Naive thymus-derived CD4-positive, alpha-beta T cell (primary cell): ENCODE measurements at regions not wholly inside any gene's neighbourhood (a gene's known extent, or its start where the extent isn't known, plus 50 kb on each side); places are given as distances from the start of the nearest gene placed in this dataset.

Experiments used
- ATAC-seq: fragments of 150-1000 bp; cut with Tn5 transposase; 2 replicates; pipeline ENCODE4 v1.10.0; 2021; ENCODE audit warnings: mild to moderate bottlenecking, moderate library complexity
- CTCF ChIA-PET: fragments of 350-600 bp; sonication (Branson Sonifier 250); formaldehyde crosslinking; loops from one replicate; lab custom pipeline; 2021; ENCODE audit warnings: antibody characterized with exemption; lab: Charles Lee
- POLR2A ChIA-PET: fragments of 350-600 bp; sonication (Branson Sonifier 250); formaldehyde crosslinking; loops from one replicate; lab custom pipeline; 2021; ENCODE audit warnings: antibody characterized with exemption, inconsistent platforms; lab: Charles Lee
- DNase-seq, 9 donors: peaks; one replicate each; pipeline versions ENCODE4 v3.0.0 to v3.0.0-alpha.2; 2020 to 2022; ENCODE audit warnings: mixed read lengths in 1 of 9
- H3K27ac ChIP-seq: one replicate; pipeline ENCODE4 v1.7.0; 2013; ENCODE audit warnings: mild to moderate bottlenecking, low read depth, low read length, moderate library complexity
- H3K27me3 ChIP-seq, 2 donors: one replicate each; pipeline ENCODE4 v1.7.0; 2013; ENCODE audit warnings: low read length in 2 of 2, mild to moderate bottlenecking in 2 of 2, moderate library complexity in 2 of 2; ENCODE audit not compliant: control insufficient read depth in 2 of 2, insufficient read depth in 2 of 2
- H3K36me3 ChIP-seq, 3 experiments: 1 replicate in 2 of 3; 2 replicates in 1 of 3; pipeline ENCODE4 v1.7.0; 2013; ENCODE audit warnings: low read length in 3 of 3, mild to moderate bottlenecking in 3 of 3, moderate library complexity in 1 of 3; ENCODE audit not compliant: insufficient read depth in 3 of 3, control insufficient read depth in 2 of 3
- H3K4me1 ChIP-seq, 2 donors: one replicate each; pipeline ENCODE4 v1.7.0; 2013; ENCODE audit warnings: low read length in 2 of 2, mild to moderate bottlenecking in 2 of 2, moderate library complexity in 1 of 2; ENCODE audit not compliant: control insufficient read depth in 2 of 2, insufficient read depth in 2 of 2
- H3K4me3 ChIP-seq: 2 replicates; pipeline ENCODE4 v1.7.0; 2013; ENCODE audit warnings: mild to moderate bottlenecking, low read length
- H3K9me3 ChIP-seq, 3 experiments: 1 replicate in 2 of 3; 2 replicates in 1 of 3; pipeline ENCODE4 v1.7.0; 2013; ENCODE audit warnings: low read length in 3 of 3; ENCODE audit not compliant: control insufficient read depth in 2 of 3
- H3K27ac Mint-ChIP-seq, 9 donors: one replicate each; pipeline ENCODE4 v1.8.0; 2020 to 2022; ENCODE audit warnings: mixed read lengths in 9 of 9, mild to moderate bottlenecking in 8 of 9, moderate library complexity in 5 of 9, inconsistent platforms in 2 of 9
- H3K27me3 Mint-ChIP-seq, 5 donors: one replicate each; pipeline ENCODE4 v1.8.0; 2021 to 2022; ENCODE audit warnings: mixed read lengths in 5 of 5, mild to moderate bottlenecking in 1 of 5
- H3K36me3 Mint-ChIP-seq, 5 donors: one replicate each; pipeline ENCODE4 v1.8.0; 2020 to 2022; ENCODE audit warnings: mixed read lengths in 5 of 5, mild to moderate bottlenecking in 3 of 5, inconsistent platforms in 1 of 5
- H3K4me1 Mint-ChIP-seq, 7 donors: one replicate each; pipeline ENCODE4 v1.8.0; 2020 to 2022; ENCODE audit warnings: mixed read lengths in 7 of 7, mild to moderate bottlenecking in 3 of 7, inconsistent platforms in 1 of 7
- H3K4me3 Mint-ChIP-seq, 10 donors: one replicate each; pipeline ENCODE4 v1.8.0; 2020 to 2022; ENCODE audit warnings: mild to moderate bottlenecking in 10 of 10, mixed read lengths in 10 of 10, moderate library complexity in 6 of 10, inconsistent platforms in 2 of 10
- H3K9me3 Mint-ChIP-seq, 11 donors: one replicate each; pipeline ENCODE4 v1.8.0; 2020 to 2022; ENCODE audit warnings: mixed read lengths in 11 of 11, mild to moderate bottlenecking in 4 of 11, inconsistent platforms in 1 of 11, moderate library complexity in 1 of 11
- intact Hi-C, 2 donors: fragments of 100-400 bp; cut with micrococcal nuclease; formaldehyde crosslinking; loops; one replicate each; pipeline ENCODE4 v1.15.1; 2023

GRCh38 chr12:20220339-20220738, 148.0 kb upstream of the PDE3A start:
- Mint-ChIP-seq H3K9me3 (peaks cover 0 to 18% (median 6%) of the 10 kb centered on the region in 11 donors), H3K4me3 (no peak overlapping the region), H3K27me3 (no peaks in the 10 kb centered on the region), H3K27ac (no peak overlapping the region), H3K36me3 (no peaks in the 10 kb centered on the region), H3K4me1 (no peaks in the 10 kb centered on the region)
- ChIA-PET CTCF (no interaction called here), POLR2A (no interaction called here)
- H3K9me3 ChIP-seq = no peaks in the 10 kb centered on the region
- no peak overlapping the region for H3K4me3 ChIP-seq
- H3K4me1 ChIP-seq = no peaks in the 10 kb centered on the region
- DNase-seq = no peak
- H3K36me3 ChIP-seq = no peaks in the 10 kb centered on the region
- H3K27ac ChIP-seq = no peak overlapping the region
- ATAC-seq = no peak
- intact Hi-C loops = no loop called here
- no peaks in the 10 kb centered on the region for H3K27me3 ChIP-seq

DNA sequence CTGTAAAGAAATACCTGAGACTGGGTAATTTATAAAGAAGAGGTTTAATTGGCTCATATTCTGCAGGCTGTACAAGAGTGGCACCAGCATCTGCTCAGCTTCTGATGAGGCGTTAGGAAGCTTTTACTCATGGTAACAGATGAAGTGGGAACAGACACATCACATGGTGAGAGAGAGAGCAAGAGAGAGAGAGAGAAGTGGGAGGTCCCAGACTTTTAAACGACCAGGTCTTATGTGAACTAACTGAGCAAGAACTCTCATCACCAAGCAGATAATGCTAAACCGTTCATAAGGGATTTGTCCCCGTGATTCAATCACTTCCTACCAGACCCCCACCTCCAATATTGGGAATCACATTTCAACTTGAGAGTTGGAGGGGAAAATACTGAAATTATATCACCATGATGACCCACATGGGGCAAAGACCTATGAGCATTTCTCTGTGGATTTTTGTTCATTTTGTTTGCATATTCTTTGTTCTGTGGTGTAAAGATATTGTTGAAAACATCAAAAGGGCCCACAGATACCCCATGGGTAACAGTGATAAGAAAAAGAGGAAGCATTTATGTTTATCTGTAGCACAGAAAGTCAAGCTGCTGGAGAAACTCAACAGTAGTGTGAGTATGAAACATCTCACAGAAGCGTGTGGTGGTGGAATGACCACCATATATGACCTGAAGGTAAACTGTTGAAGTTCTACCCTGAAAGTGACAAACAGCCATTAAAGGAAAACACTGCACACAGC, 135.2 kb upstream of the PDE3A start:
- no peaks in the 10 kb centered on the region for H3K27me3 ChIP-seq
- ChIA-PET POLR2A (no interaction called here), CTCF (no interaction called here)
- intact Hi-C loops = no loop called here
- no peak overlapping the region for H3K4me3 Mint-ChIP-seq
- DNase-seq (no peak), ATAC-seq (no peak)
- H3K27ac Mint-ChIP-seq = no peak overlapping the region
- no peaks in the 10 kb centered on the region for H3K4me1 Mint-ChIP-seq
- no peak overlapping the region for H3K27ac ChIP-seq
- H3K9me3 Mint-ChIP-seq = peaks cover 3 to 22% (median 6%) of the 10 kb centered on the region in 11 donors
- no peak overlapping the region for H3K4me3 ChIP-seq
- H3K4me1 ChIP-seq = no peaks in the 10 kb centered on the region
- no peaks in the 10 kb centered on the region for H3K36me3 Mint-ChIP-seq
- no peaks in the 10 kb centered on the region for H3K27me3 Mint-ChIP-seq
- no peaks in the 10 kb centered on the region for H3K36me3 ChIP-seq
- no peaks in the 10 kb centered on the region for H3K9me3 ChIP-seq

DNA sequence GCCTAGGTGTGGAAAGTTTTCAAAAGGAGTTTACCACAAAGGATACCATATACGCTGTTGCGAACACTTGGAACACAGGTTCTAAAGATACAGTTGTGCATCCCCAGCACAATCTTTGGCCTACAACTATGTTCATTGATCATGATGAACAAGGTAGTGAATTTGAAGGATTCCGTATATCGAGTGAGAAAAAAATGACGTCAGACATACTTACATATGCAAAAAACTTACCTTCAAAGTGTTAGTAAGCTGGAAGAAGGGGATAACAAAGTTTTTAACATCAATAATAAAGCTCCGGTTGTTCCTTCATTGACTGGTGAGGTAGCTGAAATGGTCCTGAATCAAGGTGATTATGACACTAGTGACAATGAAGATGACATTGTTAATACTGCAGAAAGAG, 133.9 kb upstream of the PDE3A start:
- Mint-ChIP-seq H3K27ac (no peak overlapping the region), H3K4me3 (no peak overlapping the region), H3K36me3 (no peaks in the 10 kb centered on the region), H3K9me3 (peaks cover 0 to 22% (median 7%) of the 10 kb centered on the region in 11 donors), H3K4me1 (no peaks in the 10 kb centered on the region), H3K27me3 (no peaks in the 10 kb centered on the region)
- intact Hi-C loops = no loop called here
- no peaks in the 10 kb centered on the region for H3K36me3 ChIP-seq
- H3K27me3 ChIP-seq = no peaks in the 10 kb centered on the region
- no peak overlapping the region for H3K27ac ChIP-seq
- DNase-seq (no peak), ATAC-seq (no peak)
- ChIA-PET POLR2A (no interaction called here), CTCF (no interaction called here)
- H3K4me1 ChIP-seq = no peaks in the 10 kb centered on the region
- H3K9me3 ChIP-seq = no peaks in the 10 kb centered on the region
- no peak overlapping the region for H3K4me3 ChIP-seq

GRCh38 chr12:20237091-20237490, 131.2 kb upstream of the PDE3A start:
- Mint-ChIP-seq H3K27me3 (no peaks in the 10 kb centered on the region), H3K36me3 (no peaks in the 10 kb centered on the region), H3K4me3 (no peak overlapping the region), H3K4me1 (no peaks in the 10 kb centered on the region), H3K27ac (no peak overlapping the region), H3K9me3 (peaks cover 0 to 20% (median 7%) of the 10 kb centered on the region in 11 donors)
- no peaks in the 10 kb centered on the region for H3K4me1 ChIP-seq
- CTCF ChIA-PET = no interaction called here
- intact Hi-C loops = no loop called here
- ATAC-seq (no peak), DNase-seq (no peak)
- H3K4me3 ChIP-seq = no peak overlapping the region
- POLR2A ChIA-PET = no interaction called here
- no peaks in the 10 kb centered on the region for H3K27me3 ChIP-seq
- no peaks in the 10 kb centered on the region for H3K36me3 ChIP-seq
- no peaks in the 10 kb centered on the region for H3K9me3 ChIP-seq
- no peak overlapping the region for H3K27ac ChIP-seq

DNA sequence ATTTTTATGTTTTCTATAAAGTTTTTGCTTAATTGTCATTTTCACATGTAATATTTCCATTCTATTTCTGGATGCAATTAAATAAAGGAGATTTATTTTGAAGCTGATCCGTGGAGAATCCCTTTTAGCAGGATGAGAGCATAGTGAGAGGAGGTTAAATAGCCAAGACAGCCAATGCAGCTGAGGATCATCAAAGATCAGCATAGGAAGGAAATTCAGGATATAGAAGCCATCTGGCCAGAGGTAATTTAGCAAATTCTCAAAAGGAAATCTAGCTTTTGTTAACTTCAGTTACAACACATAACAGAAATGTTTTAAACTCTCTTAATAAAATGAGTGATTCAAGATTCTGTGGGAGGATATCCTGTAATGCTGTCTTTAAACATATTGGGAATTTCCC, 122.8 kb upstream of the PDE3A start:
- no peak overlapping the region for H3K4me3 Mint-ChIP-seq
- no peak overlapping the region for H3K27ac Mint-ChIP-seq
- Histone ChIP-seq H3K4me1 (no peaks in the 10 kb centered on the region), H3K9me3 (peaks cover 0 to 11% (median 0%) of the 10 kb centered on the region in 3 experiments), H3K27me3 (no peaks in the 10 kb centered on the region), H3K4me3 (no peak overlapping the region), H3K36me3 (no peaks in the 10 kb centered on the region), H3K27ac (no peak overlapping the region)
- intact Hi-C loops = no loop called here
- ATAC-seq (no peak), DNase-seq (no peak)
- no peaks in the 10 kb centered on the region for H3K4me1 Mint-ChIP-seq
- H3K9me3 Mint-ChIP-seq = peaks cover 2 to 26% (median 9%) of the 10 kb centered on the region in 11 donors
- H3K27me3 Mint-ChIP-seq = no peaks in the 10 kb centered on the region
- CTCF ChIA-PET = no interaction called here
- POLR2A ChIA-PET = no interaction called here
- peaks cover 0 to 3% (median 0%) of the 10 kb centered on the region in 5 donors for H3K36me3 Mint-ChIP-seq

DNA sequence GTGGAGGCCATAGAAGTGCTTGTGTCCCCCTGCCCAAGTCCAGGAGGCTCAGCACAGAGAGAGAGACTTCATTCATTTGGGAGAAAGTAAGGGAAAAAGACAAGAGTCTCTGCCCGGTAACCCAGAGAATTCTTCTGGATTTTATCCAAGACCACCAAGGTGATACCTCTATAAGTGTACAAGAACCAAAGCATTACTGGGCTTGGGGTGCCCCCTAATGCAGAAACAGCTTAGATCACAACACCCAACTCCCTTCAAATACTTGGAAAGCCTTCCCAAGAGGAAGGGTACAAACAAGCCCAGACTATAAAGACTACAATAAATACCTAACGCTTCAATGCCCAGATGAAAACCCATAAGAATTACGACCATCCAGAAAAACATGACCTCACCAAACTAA, 119.7 kb upstream of the PDE3A start:
- ChIA-PET CTCF (no interaction called here), POLR2A (no interaction called here)
- Mint-ChIP-seq H3K27ac (no peak overlapping the region), H3K4me3 (no peak overlapping the region), H3K27me3 (no peaks in the 10 kb centered on the region), H3K4me1 (no peaks in the 10 kb centered on the region), H3K9me3 (peaks cover 2 to 32% (median 6%) of the 10 kb centered on the region in 11 donors), H3K36me3 (peaks cover 0 to 3% (median 0%) of the 10 kb centered on the region in 5 donors)
- Histone ChIP-seq H3K27me3 (no peaks in the 10 kb centered on the region), H3K4me3 (no peak overlapping the region), H3K36me3 (no peaks in the 10 kb centered on the region), H3K4me1 (no peaks in the 10 kb centered on the region), H3K27ac (no peak overlapping the region), H3K9me3 (peaks cover 0 to 11% (median 0%) of the 10 kb centered on the region in 3 experiments)
- ATAC-seq (no peak), DNase-seq (no peak)
- intact Hi-C loops = no loop called here

- Mint-ChIP-seq H3K36me3 (peaks cover 0 to 3% (median 0%) of the 10 kb centered on the region in 5 donors), H3K4me3 (no peak overlapping the region), H3K27ac (no peak overlapping the region), H3K9me3 (peaks cover 4 to 33% (median 8%) of the 10 kb centered on the region in 11 donors), H3K27me3 (no peaks in the 10 kb centered on the region), H3K4me1 (no peaks in the 10 kb centered on the region)
- Histone ChIP-seq H3K27me3 (no peaks in the 10 kb centered on the region), H3K9me3 (peaks cover 0 to 11% (median 0%) of the 10 kb centered on the region in 3 experiments), H3K4me1 (no peaks in the 10 kb centered on the region), H3K36me3 (no peaks in the 10 kb centered on the region), H3K27ac (no peak overlapping the region), H3K4me3 (no peak overlapping the region)
- no peak for DNase-seq
- intact Hi-C loops = no loop called here
- ChIA-PET POLR2A (no interaction called here), CTCF (no interaction called here)
- no peak for ATAC-seq
Measured at GRCh38 chr12:20250761-20251160, 117.6 kb upstream of the PDE3A start.
